ENCODE measurements at regions not wholly inside any gene's neighbourhood (a gene's known extent, or its start where the extent isn't known, plus 50 kb on each side); places are given as distances from the start of the nearest gene placed in this dataset.

DNA sequence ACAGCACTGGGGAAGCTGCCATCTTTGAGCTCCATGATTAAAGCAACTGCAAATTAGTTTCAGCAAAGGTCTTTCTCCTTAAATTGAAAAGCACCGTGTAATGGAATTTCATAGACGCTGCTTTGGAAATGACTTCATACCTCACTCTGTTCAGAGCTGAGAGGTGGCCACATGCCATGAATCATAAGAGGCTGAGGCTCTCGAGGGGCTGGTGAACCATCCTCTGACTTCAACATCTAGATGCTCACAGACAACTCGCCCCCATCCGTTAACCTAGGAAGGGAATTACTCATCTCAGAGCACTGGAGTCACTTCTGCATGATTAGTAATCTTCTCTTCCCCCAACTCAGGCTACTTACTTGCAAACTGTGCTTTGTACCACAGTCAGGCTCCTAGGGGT is 122.3 kb downstream of the RCN1 start:
- TF ChIP-seq TAF1 (IDR thresholded peaks at IDR 0.05; ENCODE audit: borderline replicate concordance, insufficient read depth, low read length) (no peak), SIN3A (IDR thresholded peaks at IDR 0.05; ENCODE audit: borderline replicate concordance, insufficient read depth, low read length) (no peak), FOXP2 (optimal IDR thresholded peaks at IDR 0.05; ENCODE audit: borderline replicate concordance, extremely low read depth, extremely low read length, insufficient read depth) (no peak), POLR2AphosphoS5 (IDR thresholded peaks at IDR 0.05; ENCODE audit: low read depth, low read length) (no peak)
- TF ChIP-seq, protein P1, sequence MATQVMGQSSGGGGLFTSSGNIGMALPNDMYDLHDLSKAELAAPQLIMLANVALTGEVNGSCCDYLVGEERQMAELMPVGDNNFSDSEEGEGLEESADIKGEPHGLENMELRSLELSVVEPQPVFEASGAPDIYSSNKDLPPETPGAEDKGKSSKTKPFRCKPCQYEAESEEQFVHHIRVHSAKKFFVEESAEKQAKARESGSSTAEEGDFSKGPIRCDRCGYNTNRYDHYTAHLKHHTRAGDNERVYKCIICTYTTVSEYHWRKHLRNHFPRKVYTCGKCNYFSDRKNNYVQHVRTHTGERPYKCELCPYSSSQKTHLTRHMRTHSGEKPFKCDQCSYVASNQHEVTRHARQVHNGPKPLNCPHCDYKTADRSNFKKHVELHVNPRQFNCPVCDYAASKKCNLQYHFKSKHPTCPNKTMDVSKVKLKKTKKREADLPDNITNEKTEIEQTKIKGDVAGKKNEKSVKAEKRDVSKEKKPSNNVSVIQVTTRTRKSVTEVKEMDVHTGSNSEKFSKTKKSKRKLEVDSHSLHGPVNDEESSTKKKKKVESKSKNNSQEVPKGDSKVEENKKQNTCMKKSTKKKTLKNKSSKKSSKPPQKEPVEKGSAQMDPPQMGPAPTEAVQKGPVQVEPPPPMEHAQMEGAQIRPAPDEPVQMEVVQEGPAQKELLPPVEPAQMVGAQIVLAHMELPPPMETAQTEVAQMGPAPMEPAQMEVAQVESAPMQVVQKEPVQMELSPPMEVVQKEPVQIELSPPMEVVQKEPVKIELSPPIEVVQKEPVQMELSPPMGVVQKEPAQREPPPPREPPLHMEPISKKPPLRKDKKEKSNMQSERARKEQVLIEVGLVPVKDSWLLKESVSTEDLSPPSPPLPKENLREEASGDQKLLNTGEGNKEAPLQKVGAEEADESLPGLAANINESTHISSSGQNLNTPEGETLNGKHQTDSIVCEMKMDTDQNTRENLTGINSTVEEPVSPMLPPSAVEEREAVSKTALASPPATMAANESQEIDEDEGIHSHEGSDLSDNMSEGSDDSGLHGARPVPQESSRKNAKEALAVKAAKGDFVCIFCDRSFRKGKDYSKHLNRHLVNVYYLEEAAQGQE (IDR thresholded peaks at IDR 0.05; ENCODE audit: insufficient read depth in 1 of 2, low read depth in 2 of 2, low read length in 2 of 2): no peak

GRCh38 chr11:32215157-32215556 is 124.3 kb downstream of the RCN1 start:
- no peak for TF ChIP-seq TAF1 (IDR thresholded peaks at IDR 0.05; ENCODE audit: borderline replicate concordance, insufficient read depth, low read length)
- TF ChIP-seq, protein P1 (IDR thresholded peaks at IDR 0.05; ENCODE audit: insufficient read depth in 1 of 2, low read depth in 2 of 2, low read length in 2 of 2): no peak
- no peak for TF ChIP-seq SIN3A (IDR thresholded peaks at IDR 0.05; ENCODE audit: borderline replicate concordance, insufficient read depth, low read length)
- TF ChIP-seq POLR2AphosphoS5 (IDR thresholded peaks at IDR 0.05; ENCODE audit: low read depth, low read length): no peak
- no peak for TF ChIP-seq FOXP2 (optimal IDR thresholded peaks at IDR 0.05; ENCODE audit: borderline replicate concordance, extremely low read depth, extremely low read length, insufficient read depth)

DNA sequence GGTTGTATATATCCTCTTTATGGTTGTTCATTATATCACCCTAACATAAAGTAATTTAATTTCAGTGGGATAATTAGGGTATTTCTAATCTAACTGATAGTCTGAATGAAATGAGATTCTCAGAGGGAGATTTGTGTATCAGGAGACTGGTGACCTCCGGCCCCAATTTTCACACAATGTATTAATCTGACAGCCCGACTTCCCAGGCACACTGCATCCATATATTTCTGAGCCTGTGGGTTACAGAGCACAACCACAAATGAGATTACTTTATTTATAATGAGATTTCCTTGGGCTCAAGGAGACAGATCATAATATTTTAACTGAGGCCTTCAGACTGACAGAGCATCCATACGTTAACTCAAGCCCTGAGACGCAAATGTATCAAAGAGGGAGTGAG is 125.9 kb downstream of the RCN1 start:
- TF ChIP-seq SIN3A (IDR thresholded peaks at IDR 0.05; ENCODE audit: borderline replicate concordance, insufficient read depth, low read length) (no peak), POLR2AphosphoS5 (IDR thresholded peaks at IDR 0.05; ENCODE audit: low read depth, low read length) (no peak), TAF1 (IDR thresholded peaks at IDR 0.05; ENCODE audit: borderline replicate concordance, insufficient read depth, low read length) (no peak), FOXP2 (optimal IDR thresholded peaks at IDR 0.05; ENCODE audit: borderline replicate concordance, extremely low read depth, extremely low read length, insufficient read depth) (no peak)
- TF ChIP-seq, protein P1 (IDR thresholded peaks at IDR 0.05; ENCODE audit: insufficient read depth in 1 of 2, low read depth in 2 of 2, low read length in 2 of 2): no peak

DNA sequence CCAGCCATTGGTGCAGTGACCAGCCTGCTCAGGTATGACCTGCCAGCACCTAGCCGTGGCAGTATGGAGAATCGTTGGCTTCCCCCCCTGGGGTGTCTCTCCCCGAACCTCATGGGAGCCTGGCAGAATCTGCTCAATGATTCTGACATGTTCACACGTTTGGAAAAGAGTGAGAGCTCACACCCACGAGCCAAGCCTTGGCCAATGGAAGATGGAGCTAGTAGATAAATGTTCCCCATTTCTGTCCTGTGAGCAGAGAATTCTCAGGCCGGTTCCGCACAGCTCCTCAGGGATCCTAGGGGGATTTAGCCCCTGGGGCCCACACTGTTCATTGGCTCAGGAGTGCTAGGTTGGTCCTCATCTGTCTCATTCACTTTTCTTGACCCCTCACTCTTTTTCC is 128.4 kb downstream of the RCN1 start:
- TF ChIP-seq TAF1 (IDR thresholded peaks at IDR 0.05; ENCODE audit: borderline replicate concordance, insufficient read depth, low read length) (no peak), SIN3A (IDR thresholded peaks at IDR 0.05; ENCODE audit: borderline replicate concordance, insufficient read depth, low read length) (no peak), FOXP2 (optimal IDR thresholded peaks at IDR 0.05; ENCODE audit: borderline replicate concordance, extremely low read depth, extremely low read length, insufficient read depth) (no peak), POLR2AphosphoS5 (IDR thresholded peaks at IDR 0.05; ENCODE audit: low read depth, low read length) (no peak)
- TF ChIP-seq, protein P1 (IDR thresholded peaks at IDR 0.05; ENCODE audit: insufficient read depth in 1 of 2, low read depth in 2 of 2, low read length in 2 of 2): no peak

Data from PFSK-1 (cell line).